GM06990 (cell line): ENCODE measurements at regions not wholly inside any gene's neighbourhood (a gene's known extent, or its start where the extent isn't known, plus 50 kb on each side); places are given as distances from the start of the nearest gene placed in this dataset.

ENCODE experiments used
- DNase-seq: peaks from one replicate; pipeline ENCODE4 v3.0.0-alpha.2; 2011; ENCODE audit not compliant: insufficient read length; ENCODE audit errors: extremely low read depth
- H3K27me3 ChIP-seq: replicated peaks from 2 replicates; pipeline ENCODE4 v1.6.0; 2011; ENCODE audit warnings: low read length; ENCODE audit not compliant: control insufficient read depth, insufficient read depth
- H3K36me3 ChIP-seq: 2 replicates; pipeline ENCODE4 v1.5.1; 2011; ENCODE audit warnings: low read length; ENCODE audit not compliant: control insufficient read depth, insufficient read depth
- H3K4me3 ChIP-seq: replicated peaks from 2 replicates; pipeline ENCODE4 v1.5.1; 2011; ENCODE audit warnings: low read depth, mild to moderate bottlenecking, control low read depth, low read length
- TF ChIP-seq, protein P1 (sequence below): IDR thresholded peaks from 2 replicates; pipeline ENCODE4 v1.5.1; 2011; ENCODE audit warnings: low read length, control low read depth, mild to moderate bottlenecking, inconsistent platforms; ENCODE audit not compliant: insufficient read depth, poor library complexity, severe bottlenecking

DNA sequence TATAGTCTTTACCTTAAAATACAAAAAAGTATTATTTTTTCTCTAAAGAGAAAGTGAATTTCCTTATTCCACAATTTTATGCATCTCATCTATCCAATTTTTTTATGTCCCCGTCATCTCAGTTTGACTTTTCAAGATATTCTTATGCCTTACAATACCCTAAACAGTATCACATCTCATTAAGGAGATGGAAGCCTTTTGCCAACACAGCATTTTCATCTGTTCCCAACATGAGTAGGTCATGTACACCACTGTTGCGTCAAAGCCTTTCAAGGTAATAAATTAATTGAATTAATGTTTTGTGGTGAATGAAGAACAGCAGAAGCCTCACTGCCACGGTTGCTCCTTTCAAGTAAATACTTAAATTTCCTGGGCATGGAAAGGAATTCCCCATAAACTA, 299.4 kb downstream of the EPHA4 start:
- TF ChIP-seq, protein P1, sequence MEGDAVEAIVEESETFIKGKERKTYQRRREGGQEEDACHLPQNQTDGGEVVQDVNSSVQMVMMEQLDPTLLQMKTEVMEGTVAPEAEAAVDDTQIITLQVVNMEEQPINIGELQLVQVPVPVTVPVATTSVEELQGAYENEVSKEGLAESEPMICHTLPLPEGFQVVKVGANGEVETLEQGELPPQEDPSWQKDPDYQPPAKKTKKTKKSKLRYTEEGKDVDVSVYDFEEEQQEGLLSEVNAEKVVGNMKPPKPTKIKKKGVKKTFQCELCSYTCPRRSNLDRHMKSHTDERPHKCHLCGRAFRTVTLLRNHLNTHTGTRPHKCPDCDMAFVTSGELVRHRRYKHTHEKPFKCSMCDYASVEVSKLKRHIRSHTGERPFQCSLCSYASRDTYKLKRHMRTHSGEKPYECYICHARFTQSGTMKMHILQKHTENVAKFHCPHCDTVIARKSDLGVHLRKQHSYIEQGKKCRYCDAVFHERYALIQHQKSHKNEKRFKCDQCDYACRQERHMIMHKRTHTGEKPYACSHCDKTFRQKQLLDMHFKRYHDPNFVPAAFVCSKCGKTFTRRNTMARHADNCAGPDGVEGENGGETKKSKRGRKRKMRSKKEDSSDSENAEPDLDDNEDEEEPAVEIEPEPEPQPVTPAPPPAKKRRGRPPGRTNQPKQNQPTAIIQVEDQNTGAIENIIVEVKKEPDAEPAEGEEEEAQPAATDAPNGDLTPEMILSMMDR, result no peak
- DNase-seq, result no peak
- no peaks in the 10 kb centered on the region for H3K27me3 ChIP-seq
- no peaks in the 10 kb centered on the region for H3K36me3 ChIP-seq
- no peak overlapping the region for H3K4me3 ChIP-seq

DNA sequence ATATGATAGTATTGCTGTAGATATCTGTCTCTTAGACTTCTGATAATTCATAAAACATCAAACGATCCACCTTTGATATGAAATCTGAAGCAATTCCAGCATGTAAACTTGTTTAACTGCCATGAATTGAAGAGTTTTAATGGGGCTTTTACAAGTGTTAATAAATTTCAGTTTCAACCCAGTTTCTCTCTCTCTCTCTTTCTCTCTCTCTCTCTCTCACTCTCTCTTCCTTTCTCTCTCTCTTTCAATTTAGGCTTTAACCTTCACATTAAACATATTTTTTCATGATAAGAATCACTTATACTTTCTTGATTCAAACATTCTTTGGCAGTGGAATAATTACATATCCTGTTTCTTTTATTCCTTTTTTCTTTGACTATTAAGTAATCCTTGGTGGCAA, 296.1 kb downstream of the EPHA4 start:
- TF ChIP-seq, protein P1, result no peak
- no peak overlapping the region for H3K4me3 ChIP-seq
- no peaks in the 10 kb centered on the region for H3K27me3 ChIP-seq
- no peak for DNase-seq
- H3K36me3 ChIP-seq, result no peaks in the 10 kb centered on the region

- H3K36me3 ChIP-seq, result no peaks in the 10 kb centered on the region
- no peaks in the 10 kb centered on the region for H3K27me3 ChIP-seq
- DNase-seq, result no peak
- no peak overlapping the region for H3K4me3 ChIP-seq
- TF ChIP-seq, protein P1, result no peak
Measured at GRCh38 chr2:221276601-221277000, 295.5 kb downstream of the EPHA4 start.

- Histone ChIP-seq H3K4me3 (no peak overlapping the region), H3K27me3 (no peaks in the 10 kb centered on the region), H3K36me3 (no peaks in the 10 kb centered on the region)
- TF ChIP-seq, protein P1, result no peak
- no peak for DNase-seq
Measured at GRCh38 chr2:221282386-221282785, 289.7 kb downstream of the EPHA4 start.

DNA sequence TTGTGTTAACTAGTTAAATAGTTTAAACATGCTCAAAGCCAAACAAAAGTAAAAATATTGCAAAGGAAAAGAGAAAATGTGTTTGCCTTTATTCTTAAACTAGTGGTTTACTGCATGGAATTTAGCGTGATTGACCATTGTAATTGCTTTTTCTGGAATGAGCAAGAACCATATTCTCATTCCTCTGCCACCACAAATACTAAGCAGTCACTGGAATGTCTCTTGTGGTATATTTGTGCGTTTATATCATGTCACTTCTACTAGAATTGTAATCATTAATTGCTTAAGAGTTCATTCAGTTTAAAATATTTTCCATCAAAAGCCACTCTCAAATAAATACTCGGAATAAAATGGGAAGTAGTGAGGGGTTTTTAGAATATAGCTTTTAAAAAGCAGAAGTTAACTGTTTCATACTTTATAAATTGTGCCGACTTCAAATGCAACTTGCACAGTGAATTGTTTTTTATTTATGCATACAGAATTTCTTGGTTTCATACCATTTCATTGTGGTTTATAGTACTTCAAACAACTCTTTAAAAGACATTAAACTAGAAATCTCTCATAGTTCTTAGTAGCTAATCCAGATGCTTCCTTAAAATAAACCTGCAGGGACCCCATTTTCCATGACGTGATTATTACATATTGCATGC, 288.1 kb downstream of the EPHA4 start:
- no peaks in the 10 kb centered on the region for H3K27me3 ChIP-seq
- H3K4me3 ChIP-seq, result no peak overlapping the region
- no peak for DNase-seq
- H3K36me3 ChIP-seq, result no peaks in the 10 kb centered on the region
- TF ChIP-seq, protein P1, result no peak

GRCh38 chr2:221285148-221285547, 287.0 kb downstream of the EPHA4 start:
- DNase-seq, result no peak
- H3K36me3 ChIP-seq, result no peaks in the 10 kb centered on the region
- H3K4me3 ChIP-seq, result no peak overlapping the region
- TF ChIP-seq, protein P1, result no peak
- H3K27me3 ChIP-seq, result no peaks in the 10 kb centered on the region
